ENCODE measurements at regions not wholly inside any gene's neighbourhood (a gene's known extent, or its start where the extent isn't known, plus 50 kb on each side); places are given as distances from the start of the nearest gene placed in this dataset.

- Histone ChIP-seq H2AK5ac (ENCODE audit: insufficient read length, low read length) (no peak overlapping the region), H3K9me3 (ENCODE audit: control insufficient read depth, low read depth, low read length) (no peaks in the 10 kb centered on the region), H3K14ac (ENCODE audit: insufficient read depth, low read length) (no peak overlapping the region), H2BK15ac (ENCODE audit: low read depth, low read length) (no peak overlapping the region), H3K79me2 (ENCODE audit: insufficient read depth, low read length) (no peaks in the 10 kb centered on the region), H3T11ph (ENCODE audit: low read length) (no peak overlapping the region), H2BK120ac (ENCODE audit: low read depth, low read length, poor library complexity, severe bottlenecking) (no peak overlapping the region), H2BK12ac (ENCODE audit: insufficient read length, low read depth, low read length) (no peak overlapping the region), H3K27ac (ENCODE audit: insufficient read length, low read depth, low read length) (no peak overlapping the region), H3K79me1 (ENCODE audit: insufficient read depth, low read depth, low read length, poor library complexity, severe bottlenecking) (no peaks in the 10 kb centered on the region), H2BK20ac (ENCODE audit: low read depth, low read length, poor library complexity, severe bottlenecking) (no peak overlapping the region), H3K4me2 (ENCODE audit: insufficient read depth, insufficient read length, low read length) (no peak overlapping the region), H2BK5ac (ENCODE audit: insufficient read length, low read length) (no peak overlapping the region), H3K23ac (ENCODE audit: insufficient read length, low read depth, low read length) (no peak overlapping the region), H3K56ac (ENCODE audit: insufficient read length, low read depth, low read length) (no peak overlapping the region), H4K20me1 (ENCODE audit: control insufficient read depth, insufficient read depth, insufficient read length) (no peaks in the 10 kb centered on the region), H4K91ac (ENCODE audit: insufficient read length, low read depth, low read length) (no peak overlapping the region), H4K8ac (replicated peaks; ENCODE audit: insufficient read length, low read depth, low read length) (no peak overlapping the region), H4K5ac (ENCODE audit: insufficient read length, low read depth, low read length) (no peak overlapping the region), H3K9ac (ENCODE audit: extremely low read depth, insufficient read length, low read length) (no peak overlapping the region), H3K4me1 (ENCODE audit: insufficient read depth, low read length) (no peaks in the 10 kb centered on the region), H3K18ac (ENCODE audit: insufficient read length, low read depth, low read length) (no peak overlapping the region), H2AFZ (ENCODE audit: low read length) (no peak overlapping the region), H3K27me3 (ENCODE audit: insufficient read depth, low read length) (no peaks in the 10 kb centered on the region), H3K4ac (ENCODE audit: low read depth, low read length) (no peak overlapping the region), H3K23me2 (ENCODE audit: insufficient read length, low read depth, low read length, poor library complexity, severe bottlenecking) (no peaks in the 10 kb centered on the region)
- H3K4me3 Mint-ChIP-seq = no peak overlapping the region
- TF ChIP-seq CTCF (conservative IDR thresholded peaks at IDR 0.05) = no peak
- H3K36me3 Mint-ChIP-seq (ENCODE audit: insufficient read depth in 1 of 3, low read depth in 3 of 3) = no peaks in the 10 kb centered on the region
- no peaks in the 10 kb centered on the region for H3K27me3 Mint-ChIP-seq (ENCODE audit: low read depth)
- DNase-seq = no peak
- H3K4me1 Mint-ChIP-seq = no peaks in the 10 kb centered on the region; a peak in 1 of 4 replicates
- H3K27ac Mint-ChIP-seq = no peak overlapping the region
- whole genome bisulfite sequencing (ENCODE audit: extremely low coverage, insufficient read length, low lambda C conversion rate) = no CpG with 5 or more reads among the region's 5 CpGs
- no peaks in the 10 kb centered on the region for H3K9me3 Mint-ChIP-seq
Observed at GRCh38 chr10:107442035-107442505, 277.6 kb upstream of the SORCS1 start.

Measured in H9 (cell line).